OCI-LY7 (cell line): ENCODE measurements at regions not wholly inside any gene's neighbourhood (a gene's known extent, or its start where the extent isn't known, plus 50 kb on each side); places are given as distances from the start of the nearest gene placed in this dataset.

ENCODE experiments used
- EZH2phosphoT487 ChIP-seq: fragments of 200-600 bp; sonication (generic); IDR thresholded peaks from 2 replicates; pipeline ENCODE4 v1.6.1; 2018; ENCODE audit warnings: low read depth, borderline replicate concordance, mild to moderate bottlenecking, mixed run types, antibody characterized with exemption, low read length, moderate library complexity, mixed read lengths
- TF ChIP-seq, protein P1 (sequence below): fragments of 200-600 bp; sonication (generic); conservative IDR thresholded peaks from 2 replicates; pipeline ENCODE4 v1.5.1; 2014; ENCODE audit warnings: mild to moderate bottlenecking, antibody characterized with exemption, low read length, moderate library complexity, mixed read lengths

DNA sequence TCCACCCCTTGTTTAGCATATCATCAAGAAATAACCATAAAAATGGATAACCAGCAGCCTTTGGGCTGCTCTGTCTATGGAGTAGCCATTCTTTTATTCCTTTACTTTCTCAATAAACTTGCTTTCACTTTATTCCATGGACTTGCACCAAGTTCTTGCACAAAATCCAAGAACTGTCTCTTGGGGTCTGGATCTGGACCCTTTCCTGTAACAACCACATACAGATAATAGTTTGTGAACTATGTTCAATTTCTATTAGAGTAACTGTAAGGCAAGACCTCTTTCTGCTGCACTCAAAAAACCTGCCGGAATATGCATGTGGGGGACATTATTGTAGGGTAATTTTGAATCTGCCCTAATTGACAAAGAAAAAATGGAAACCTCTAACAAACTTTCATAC, 66.9 kb upstream of the TMEM215 start:
- TF ChIP-seq, protein P1, sequence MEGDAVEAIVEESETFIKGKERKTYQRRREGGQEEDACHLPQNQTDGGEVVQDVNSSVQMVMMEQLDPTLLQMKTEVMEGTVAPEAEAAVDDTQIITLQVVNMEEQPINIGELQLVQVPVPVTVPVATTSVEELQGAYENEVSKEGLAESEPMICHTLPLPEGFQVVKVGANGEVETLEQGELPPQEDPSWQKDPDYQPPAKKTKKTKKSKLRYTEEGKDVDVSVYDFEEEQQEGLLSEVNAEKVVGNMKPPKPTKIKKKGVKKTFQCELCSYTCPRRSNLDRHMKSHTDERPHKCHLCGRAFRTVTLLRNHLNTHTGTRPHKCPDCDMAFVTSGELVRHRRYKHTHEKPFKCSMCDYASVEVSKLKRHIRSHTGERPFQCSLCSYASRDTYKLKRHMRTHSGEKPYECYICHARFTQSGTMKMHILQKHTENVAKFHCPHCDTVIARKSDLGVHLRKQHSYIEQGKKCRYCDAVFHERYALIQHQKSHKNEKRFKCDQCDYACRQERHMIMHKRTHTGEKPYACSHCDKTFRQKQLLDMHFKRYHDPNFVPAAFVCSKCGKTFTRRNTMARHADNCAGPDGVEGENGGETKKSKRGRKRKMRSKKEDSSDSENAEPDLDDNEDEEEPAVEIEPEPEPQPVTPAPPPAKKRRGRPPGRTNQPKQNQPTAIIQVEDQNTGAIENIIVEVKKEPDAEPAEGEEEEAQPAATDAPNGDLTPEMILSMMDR: no peak
- TF ChIP-seq EZH2phosphoT487: no peak
